Fibroblast of skin of scalp (primary cell): ENCODE measurements at regions not wholly inside any gene's neighbourhood (a gene's known extent, or its start where the extent isn't known, plus 50 kb on each side); places are given as distances from the start of the nearest gene placed in this dataset.
A peak's percentile ranks its signal among the peaks of the same experiment; 100 is the strongest.

Experiments used
- DNase-seq: peaks from one replicate; pipeline ENCODE4 v3.0.0-alpha.2; 2013

DNA sequence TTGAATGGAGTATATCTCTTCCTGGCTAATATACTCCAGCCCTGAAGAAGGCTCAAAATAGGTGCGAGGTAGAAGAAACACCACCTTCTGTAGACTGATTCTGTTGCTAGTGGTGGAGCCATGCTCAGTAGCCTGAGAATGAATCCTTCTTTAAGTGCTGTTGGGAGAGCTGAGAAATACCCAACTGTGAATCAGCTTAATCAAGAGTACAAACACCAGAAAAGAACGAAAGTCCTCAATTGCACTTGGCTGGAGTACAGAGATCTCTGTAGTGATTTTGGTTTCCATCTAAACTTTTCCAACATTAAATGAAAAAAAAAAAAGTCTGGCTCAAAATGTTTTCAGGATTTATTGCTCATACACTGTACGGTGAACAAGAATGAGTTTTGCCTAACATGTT lies 619.1 kb downstream of the METTL15 start:
- no peak for DNase-seq

DNA sequence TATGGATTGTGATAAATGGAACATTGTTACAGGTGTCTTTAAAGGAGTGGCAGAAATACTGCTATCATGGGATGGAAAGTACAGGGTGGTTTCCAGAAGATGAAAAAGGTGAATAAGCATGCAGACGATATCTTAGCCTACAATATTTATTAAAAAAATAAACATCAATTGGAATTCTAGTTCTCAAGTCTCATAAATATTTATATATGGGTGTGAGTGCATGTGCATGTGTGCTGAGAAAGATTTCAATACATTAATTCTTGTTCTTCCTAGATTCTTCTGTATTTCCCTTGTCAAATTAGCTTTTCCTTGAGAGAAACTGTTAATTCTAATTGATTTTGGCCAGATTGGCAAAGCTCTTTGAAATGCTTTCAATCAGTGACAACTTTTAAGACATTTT lies 618.2 kb downstream of the METTL15 start:
- no peak for DNase-seq

DNA sequence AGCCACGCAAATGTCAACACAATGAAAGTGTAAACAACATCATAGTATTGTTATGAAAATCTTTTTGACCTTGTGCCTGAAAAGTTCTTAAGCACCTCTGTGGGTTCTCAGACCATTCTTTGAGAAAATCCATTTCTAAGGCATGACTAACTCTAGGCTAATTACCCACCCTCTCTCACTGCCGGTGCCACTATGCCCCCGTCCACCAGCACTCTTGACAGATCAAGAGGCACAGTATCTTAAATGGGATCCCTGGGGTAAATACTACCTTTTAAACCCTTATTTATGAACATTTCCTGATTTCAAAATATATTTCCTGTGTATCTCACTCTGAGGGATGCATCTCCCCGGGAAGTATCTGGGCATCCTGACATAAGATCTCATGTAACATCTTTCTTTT lies 607.5 kb downstream of the METTL15 start:
- no peak for DNase-seq

DNA sequence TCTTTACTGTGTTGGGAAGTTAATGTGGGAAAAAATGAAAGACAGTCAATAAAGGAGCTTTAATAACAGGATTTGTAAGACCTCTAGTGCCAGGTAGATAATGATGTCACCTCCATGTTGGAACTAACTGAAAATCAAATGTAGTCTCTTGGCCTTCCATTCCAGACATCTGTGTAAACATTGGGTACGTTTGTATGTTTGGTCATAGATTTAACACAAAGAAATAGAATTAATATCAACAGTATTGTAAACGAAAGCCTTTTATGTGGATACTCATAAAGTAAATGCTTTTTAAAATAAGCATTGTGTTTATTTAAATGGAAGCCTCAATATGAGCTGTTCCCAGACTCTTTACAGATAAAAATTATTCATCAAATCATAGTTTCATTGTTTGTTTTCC lies 605.7 kb downstream of the METTL15 start:
- no peak for DNase-seq

DNA sequence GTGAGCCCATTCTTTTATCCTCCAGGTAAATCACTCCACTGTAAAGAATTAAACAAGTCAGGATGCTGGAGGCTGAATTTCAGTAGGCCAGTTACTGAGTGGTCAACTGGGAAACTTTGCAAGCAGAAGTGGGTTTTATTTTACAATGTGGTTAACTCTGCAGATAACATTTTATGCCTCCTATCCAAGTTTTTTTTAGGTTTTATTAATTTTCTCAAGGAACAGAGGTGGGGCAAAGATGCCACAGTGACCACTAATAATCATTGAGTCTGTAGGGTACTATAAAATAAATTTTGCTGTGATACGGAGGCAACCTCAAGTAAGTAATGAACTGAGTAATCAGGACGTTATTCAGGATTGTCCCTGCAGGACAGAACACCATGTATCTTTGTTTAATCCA lies 599.9 kb downstream of the METTL15 start:
- no peak for DNase-seq

GRCh38 chr11:28704801-28705200 lies 596.6 kb downstream of the METTL15 start:
- DNase-seq, result no peak

DNA sequence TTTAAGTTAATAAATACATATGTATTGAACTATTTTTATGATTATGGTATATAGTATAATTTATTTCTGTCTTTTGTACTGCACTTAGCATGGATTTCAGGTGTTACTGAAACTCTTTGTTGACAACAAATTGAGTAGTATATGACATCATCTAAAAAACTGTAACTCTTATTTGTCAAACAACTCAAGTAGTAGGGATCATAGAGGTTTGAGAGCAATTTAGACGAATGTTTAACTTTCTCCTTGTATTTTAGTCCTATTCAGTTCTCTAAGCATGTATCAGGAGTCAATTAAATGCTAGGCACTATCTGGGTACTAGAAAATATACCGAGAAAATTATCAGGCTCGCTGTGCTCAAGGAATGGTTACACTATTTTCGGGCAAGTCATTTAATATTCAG lies 595.2 kb downstream of the METTL15 start:
- DNase-seq, result no peak

GRCh38 chr11:28702871-28703270 lies 594.7 kb downstream of the METTL15 start:
- DNase-seq, result no peak

DNA sequence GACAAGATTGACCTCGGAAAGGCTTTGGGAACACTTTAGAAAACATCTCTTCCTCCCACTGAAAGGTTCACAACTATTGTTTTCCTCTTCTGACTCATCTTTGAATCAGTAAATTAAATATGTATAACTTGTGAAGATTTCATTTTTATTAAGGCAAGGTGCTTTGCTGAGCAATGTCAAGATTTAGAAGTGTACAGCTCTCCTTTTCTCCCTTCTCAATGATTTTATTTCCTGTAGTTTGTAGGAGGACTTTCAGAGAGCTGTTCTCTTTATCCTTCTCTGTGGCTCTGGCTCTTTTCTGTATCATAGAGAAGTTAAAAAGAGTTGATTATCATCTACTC lies 594.2 kb downstream of the METTL15 start:
- no peak for DNase-seq

DNA sequence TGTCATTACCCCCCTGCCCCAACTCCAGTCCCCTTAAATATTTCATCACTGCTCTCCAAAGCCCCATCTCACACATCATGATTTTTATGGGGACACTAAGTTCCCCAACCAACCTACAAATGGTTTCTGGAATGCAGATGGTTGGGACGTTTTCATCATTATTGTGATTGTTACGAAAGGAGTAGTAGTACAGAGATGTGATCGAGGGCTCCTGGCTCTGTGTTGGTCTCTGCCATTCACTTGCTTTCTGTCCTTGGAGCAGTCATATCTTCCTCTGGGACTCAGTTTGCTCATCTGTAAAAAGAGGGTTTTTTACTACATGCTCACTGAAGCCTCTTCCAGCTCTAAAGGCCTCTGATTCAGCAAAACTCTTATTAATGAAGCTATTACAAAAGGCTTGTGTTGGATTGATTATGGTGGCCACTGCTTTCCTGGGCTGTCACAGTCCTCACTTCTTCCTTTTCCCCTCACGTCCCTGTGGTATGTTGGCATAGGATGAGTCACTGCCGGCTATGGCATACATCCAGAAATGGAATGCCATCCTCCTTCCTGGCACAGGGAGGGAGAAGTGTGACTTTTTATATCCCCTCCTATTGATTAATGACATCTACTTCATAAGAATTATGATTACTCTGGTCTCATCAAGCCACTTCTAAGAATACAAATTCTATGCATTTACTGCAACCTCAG lies 593.7 kb downstream of the METTL15 start:
- peak; percentile 46 for DNase-seq

GRCh38 chr11:28699701-28700100 lies 591.5 kb downstream of the METTL15 start:
- DNase-seq, result no peak

DNA sequence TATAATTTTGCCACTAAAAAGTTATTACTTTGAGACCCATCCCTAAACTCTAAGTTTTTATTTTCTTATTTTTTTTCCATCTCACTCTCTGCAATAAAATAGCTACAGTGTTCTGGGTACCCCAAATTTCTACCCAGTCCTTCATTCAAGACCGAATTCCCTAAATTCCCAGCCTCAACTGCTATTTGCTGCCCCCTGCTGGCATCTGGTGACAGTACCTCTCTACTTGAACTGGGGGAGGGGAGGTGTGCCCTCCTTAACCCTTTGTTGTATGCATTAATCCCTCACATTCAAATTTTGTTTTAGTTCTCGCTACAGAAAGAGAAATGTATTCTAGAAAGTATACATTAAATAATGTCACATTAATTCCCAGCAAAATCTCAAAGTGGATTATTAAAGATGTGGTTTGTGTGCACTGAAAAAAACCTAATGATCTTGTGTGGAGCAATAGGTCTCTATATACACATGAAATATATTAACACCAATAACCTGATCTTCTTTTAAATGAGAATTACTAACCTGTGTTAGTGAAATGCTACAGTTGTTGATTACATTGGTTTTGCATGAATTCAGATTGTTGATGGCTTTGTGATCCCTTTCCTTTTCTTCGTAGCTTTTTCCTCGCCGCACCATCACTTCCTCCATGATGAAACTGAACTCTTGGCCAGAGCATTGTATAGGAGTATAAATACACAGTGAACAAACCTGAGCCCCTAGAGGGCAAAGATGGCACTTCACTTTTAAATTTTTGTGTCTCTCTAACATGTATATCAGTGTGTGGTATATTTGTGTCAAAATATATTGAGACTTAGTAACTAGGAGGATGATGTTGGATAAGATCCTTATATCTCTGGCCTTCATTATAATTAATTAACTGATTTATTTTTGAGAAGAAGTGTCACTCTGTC lies 590.0 kb downstream of the METTL15 start:
- peak; percentile 65 for DNase-seq

- no peak for DNase-seq
Observed at GRCh38 chr11:28696591-28696990, 588.4 kb downstream of the METTL15 start.

- DNase-seq, result peak; percentile 37
Observed at GRCh38 chr11:28690746-28691145, 582.6 kb downstream of the METTL15 start.

DNA sequence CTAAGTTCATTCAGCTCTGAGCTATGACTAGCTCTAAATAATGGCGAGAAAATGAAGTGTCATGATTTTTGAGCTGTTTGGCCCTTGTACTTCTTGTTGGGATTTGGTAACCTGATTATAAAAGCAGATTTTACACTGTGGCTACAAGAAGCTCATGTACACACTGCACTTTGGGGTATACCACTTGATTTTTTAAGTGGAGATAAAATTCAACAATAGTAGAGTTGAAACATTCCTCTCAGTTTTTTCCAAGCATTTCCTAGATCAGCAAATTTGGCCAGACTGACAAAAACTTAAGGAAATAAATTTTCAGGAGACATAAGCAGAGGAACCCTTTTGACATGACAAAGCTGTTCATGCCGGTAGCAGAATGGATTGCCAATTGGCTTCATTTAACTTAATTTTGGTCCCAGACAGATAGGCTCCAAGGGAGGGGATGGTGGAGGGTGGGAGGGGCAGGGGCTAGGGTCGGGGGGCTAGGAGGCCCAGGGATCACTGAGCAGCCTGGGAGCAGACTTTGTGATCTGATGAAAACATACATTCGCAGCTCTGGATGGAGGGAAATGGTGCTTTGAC lies 575.9 kb downstream of the METTL15 start:
- no peak for DNase-seq

- DNase-seq, result peak; percentile 76
Observed at GRCh38 chr11:28679795-28680468, 571.7 kb downstream of the METTL15 start.

- no peak for DNase-seq
Observed at GRCh38 chr11:28677721-28678120, 569.5 kb downstream of the METTL15 start.

GRCh38 chr11:28675183-28675582 lies 567.0 kb downstream of the METTL15 start:
- DNase-seq, result no peak

DNA sequence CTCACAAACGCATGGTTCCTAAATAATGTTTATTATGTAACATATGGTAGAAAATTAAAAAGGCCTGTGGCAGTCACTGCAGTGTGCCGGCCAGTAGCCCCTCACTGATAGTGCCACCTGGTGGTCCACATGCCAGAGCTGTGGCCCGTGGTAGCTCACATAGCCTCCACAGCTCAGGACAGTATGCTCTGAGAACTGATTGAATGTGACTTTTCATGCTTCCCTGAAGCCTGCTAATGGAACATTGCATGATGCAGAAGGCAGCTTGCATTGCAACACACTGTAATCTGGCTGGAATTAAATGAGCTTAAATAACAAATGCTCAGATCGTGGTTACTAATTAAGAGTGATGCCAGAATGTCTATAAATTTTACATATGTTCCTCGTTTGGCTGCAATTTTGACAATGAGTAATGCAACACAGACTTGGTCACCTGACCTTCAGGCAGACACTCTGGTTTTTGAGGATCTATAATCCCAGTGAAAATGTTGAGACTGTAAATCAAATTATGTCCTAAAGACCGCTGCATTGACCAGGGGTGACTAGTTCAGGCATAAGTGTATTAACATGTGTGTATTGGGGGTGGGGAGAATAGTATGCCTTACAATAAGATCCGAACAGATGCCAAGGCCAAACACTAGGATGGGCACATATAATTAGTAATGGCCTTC lies 566.4 kb downstream of the METTL15 start:
- DNase-seq, result peak; percentile 90

DNA sequence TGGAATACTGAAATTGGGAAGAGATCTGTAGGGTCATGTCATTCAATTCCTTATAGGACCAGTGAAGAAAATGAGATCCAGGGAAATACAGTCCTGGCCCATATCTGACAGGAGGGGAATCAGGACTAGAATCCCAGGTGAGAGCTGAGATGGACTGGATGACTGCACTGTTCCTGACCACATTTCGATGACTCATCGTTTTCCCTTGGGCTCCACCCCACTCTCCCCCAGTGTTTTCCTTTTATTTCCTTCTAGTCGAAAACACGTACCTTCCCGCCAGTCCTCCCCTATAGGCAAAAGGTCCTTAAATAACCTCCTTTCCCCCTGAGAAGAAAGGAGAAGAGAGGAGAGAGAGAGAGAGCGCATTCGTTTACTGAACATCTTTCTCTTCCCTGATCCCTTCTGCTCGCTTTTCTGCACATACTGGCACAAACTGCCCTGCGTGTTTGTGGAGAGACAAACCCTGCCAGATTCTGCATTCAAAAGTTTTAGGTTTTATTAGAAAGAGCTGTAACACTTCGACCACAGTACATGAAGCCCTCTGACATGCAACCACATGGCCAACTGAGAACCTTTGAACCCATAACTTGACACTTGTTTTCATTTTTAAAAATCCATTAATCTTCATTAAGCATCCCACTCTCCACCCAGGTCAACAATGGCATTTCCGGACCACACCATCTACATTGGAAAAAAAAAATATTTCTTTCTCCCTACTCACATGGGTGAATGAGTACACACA lies 565.7 kb downstream of the METTL15 start:
- DNase-seq, result peak; percentile 73

- no peak for DNase-seq
Observed at GRCh38 chr11:28671274-28671673, 563.1 kb downstream of the METTL15 start.

GRCh38 chr11:28666632-28667031 lies 558.4 kb downstream of the METTL15 start:
- DNase-seq, result peak; percentile 92
